ENCODE measurements at regions not wholly inside any gene's neighbourhood (a gene's known extent, or its start where the extent isn't known, plus 50 kb on each side); places are given as distances from the start of the nearest gene placed in this dataset.

- WGBS, 2 donors: 72 to 75% methylated on average over 9 of the region's 9 CpGs
- Histone ChIP-seq H3K4me3 (no peak overlapping the region), H3K27ac (no peak overlapping the region)
Observed at GRCh38 chr17:12242345-12242954, 221.8 kb downstream of the MAP2K4 start.

GRCh38 chr17:12247761-12248160, 227.1 kb downstream of the MAP2K4 start:
- WGBS, 2 donors: 60 to 75% methylated on average over 2 of the region's 2 CpGs
- Histone ChIP-seq H3K27me3 (no peaks in the 10 kb centered on the region), H3K9me3 (no peaks in the 10 kb centered on the region), H3K4me1 (no peaks in the 10 kb centered on the region), H3K27ac (no peak overlapping the region), H3K36me3 (no peaks in the 10 kb centered on the region), H3K4me3 (no peak overlapping the region)
- no peak for TF ChIP-seq EP300 (IDR thresholded peaks at IDR 0.05)
- no peak for TF ChIP-seq POLR2A (IDR thresholded peaks at IDR 0.05)
- no peak for TF ChIP-seq CTCF (IDR thresholded peaks at IDR 0.05)
- DNase-seq (ENCODE audit: low spot score in 2 of 2): no peak

More at GRCh38 chr17:12242345-12242954, 221.8 kb downstream of the MAP2K4 start:
- no peaks in the 10 kb centered on the region for H3K4me1 ChIP-seq
- no peak for DNase-seq (ENCODE audit: low spot score in 2 of 2)
- no peaks in the 10 kb centered on the region for H3K27me3 ChIP-seq
- no peaks in the 10 kb centered on the region for H3K36me3 ChIP-seq
- TF ChIP-seq CTCF (IDR thresholded peaks at IDR 0.05) (no peak), EP300 (IDR thresholded peaks at IDR 0.05) (no peak), POLR2A (IDR thresholded peaks at IDR 0.05) (no peak)
- no peaks in the 10 kb centered on the region for H3K9me3 ChIP-seq

- Histone ChIP-seq H3K36me3 (no peaks in the 10 kb centered on the region), H3K27ac (no peak overlapping the region), H3K4me3 (no peak overlapping the region), H3K9me3 (no peaks in the 10 kb centered on the region), H3K27me3 (no peaks in the 10 kb centered on the region), H3K4me1 (no peaks in the 10 kb centered on the region)
- no peak for DNase-seq (ENCODE audit: low spot score in 2 of 2)
- TF ChIP-seq POLR2A (IDR thresholded peaks at IDR 0.05) (no peak), EP300 (IDR thresholded peaks at IDR 0.05) (no peak), CTCF (IDR thresholded peaks at IDR 0.05) (no peak)
- WGBS, 2 donors: 93 to 95% methylated on average over 4 of the region's 4 CpGs
Observed at GRCh38 chr17:12250973-12251372, 230.3 kb downstream of the MAP2K4 start.

GRCh38 chr17:12252462-12252861, 231.8 kb downstream of the MAP2K4 start:
- TF ChIP-seq POLR2A (IDR thresholded peaks at IDR 0.05) (no peak), CTCF (IDR thresholded peaks at IDR 0.05) (no peak), EP300 (IDR thresholded peaks at IDR 0.05) (no peak)
- Histone ChIP-seq H3K4me3 (no peak overlapping the region), H3K27ac (no peak overlapping the region), H3K4me1 (no peaks in the 10 kb centered on the region), H3K36me3 (no peaks in the 10 kb centered on the region), H3K27me3 (no peaks in the 10 kb centered on the region), H3K9me3 (no peaks in the 10 kb centered on the region)
- WGBS, 2 donors: 61 to 64% methylated on average over 6 of the region's 6 CpGs
- no peak for DNase-seq (ENCODE audit: low spot score in 2 of 2)

- Histone ChIP-seq H3K4me3 (no peak overlapping the region), H3K36me3 (no peaks in the 10 kb centered on the region), H3K27ac (no peak overlapping the region), H3K9me3 (no peaks in the 10 kb centered on the region), H3K27me3 (no peaks in the 10 kb centered on the region), H3K4me1 (no peaks in the 10 kb centered on the region)
- WGBS, 2 donors: 88 to 94% methylated on average over 9 of the region's 9 CpGs
- no peak for DNase-seq (ENCODE audit: low spot score in 2 of 2)
- TF ChIP-seq POLR2A (IDR thresholded peaks at IDR 0.05): no peak
- TF ChIP-seq EP300 (IDR thresholded peaks at IDR 0.05): no peak
- no peak for TF ChIP-seq CTCF (IDR thresholded peaks at IDR 0.05)
Observed at GRCh38 chr17:12254460-12254859, 233.8 kb downstream of the MAP2K4 start.

Measured in tibial nerve (tissue), 4 donors.